GM23338 (cell line): ENCODE measurements at regions not wholly inside any gene's neighbourhood (a gene's known extent, or its start where the extent isn't known, plus 50 kb on each side); places are given as distances from the start of the nearest gene placed in this dataset.

Experiments
- ATAC-seq: fragments of 200-7000 bp; cut with Tn5 transposase; 3 replicates; pipeline ENCODE4 v1.9.1; 2020
- DNase-seq: peaks from one replicate; pipeline ENCODE4 v3.0.0-alpha.2; 2015; ENCODE audit warnings: low spot score
- H2AFZ ChIP-seq: fragments of 200-600 bp; sonication (generic); 2 replicates; pipeline ENCODE4 v1.8.0; 2016; ENCODE audit warnings: antibody characterized with exemption, mild to moderate bottlenecking, moderate library complexity
- H3F3A ChIP-seq: fragments of 200-600 bp; sonication (generic); replicated peaks from 2 replicates; pipeline ENCODE4 v1.8.0; 2017; ENCODE audit warnings: antibody characterized with exemption, mixed run types, low read depth
- H3K27ac ChIP-seq: fragments of 200-600 bp; sonication (generic); 2 replicates; pipeline ENCODE4 v1.6.1; 2016; ENCODE audit warnings: low read depth
- H3K27me3 ChIP-seq: fragments of 200-600 bp; sonication (generic); 2 replicates; pipeline ENCODE4 v1.8.0; 2016; ENCODE audit warnings: mild to moderate bottlenecking, mixed run types, moderate library complexity; ENCODE audit not compliant: insufficient read depth
- H3K36me3 ChIP-seq: fragments of 200-600 bp; sonication (generic); 2 replicates; pipeline ENCODE4 v1.8.0; 2016; ENCODE audit warnings: mild to moderate bottlenecking; ENCODE audit not compliant: insufficient read depth
- H3K4me1 ChIP-seq: fragments of 200-600 bp; sonication (generic); 2 replicates; pipeline ENCODE4 v1.8.0; 2016; ENCODE audit warnings: mild to moderate bottlenecking, moderate library complexity; ENCODE audit not compliant: insufficient read depth
- H3K4me2 ChIP-seq: fragments of 200-600 bp; sonication (generic); 2 replicates; pipeline ENCODE4 v1.7.1; 2017; ENCODE audit warnings: mixed run types
- H3K4me3 ChIP-seq: fragments of 200-600 bp; sonication (generic); 2 replicates; pipeline ENCODE4 v1.6.1; 2016; ENCODE audit warnings: mixed run types
- H3K79me2 ChIP-seq: fragments of 200-600 bp; sonication (generic); replicated peaks from 2 replicates; pipeline ENCODE4 v1.8.0; 2017; ENCODE audit warnings: mild to moderate bottlenecking; ENCODE audit not compliant: insufficient read depth
- H3K9me2 ChIP-seq: fragments of 200-600 bp; sonication (generic); 2 replicates; pipeline ENCODE4 v1.8.0; 2017; ENCODE audit not compliant: insufficient read depth
- H4K20me1 ChIP-seq: fragments of 200-600 bp; sonication (generic); replicated peaks from 2 replicates; pipeline ENCODE4 v1.8.0; 2017; ENCODE audit warnings: mild to moderate bottlenecking; ENCODE audit not compliant: insufficient read depth
- H3K27ac Mint-ChIP-seq: 2 replicates; pipeline ENCODE4 v1.8.0; 2020; ENCODE audit warnings: inconsistent platforms, mild to moderate bottlenecking, moderate library complexity, mixed read lengths
- H3K27me3 Mint-ChIP-seq: 3 replicates; pipeline ENCODE4 v1.8.0; 2022; ENCODE audit warnings: low read depth, mild to moderate bottlenecking, moderate library complexity, mixed read lengths, inconsistent platforms; ENCODE audit not compliant: insufficient read depth, poor library complexity
- H3K36me3 Mint-ChIP-seq: 3 replicates; pipeline ENCODE4 v1.8.0; 2021; ENCODE audit warnings: low read depth, mild to moderate bottlenecking, inconsistent platforms, moderate library complexity, mixed read lengths
- H3K4me1 Mint-ChIP-seq: 3 replicates; pipeline ENCODE4 v1.8.0; 2020; ENCODE audit warnings: mild to moderate bottlenecking, inconsistent platforms, mixed read lengths
- H3K4me3 Mint-ChIP-seq: 3 replicates; pipeline ENCODE4 v1.8.0; 2021; ENCODE audit warnings: moderate library complexity, mild to moderate bottlenecking, inconsistent platforms, mixed read lengths
- H3K9me3 Mint-ChIP-seq: 3 replicates; pipeline ENCODE4 v1.8.0; 2020; ENCODE audit warnings: moderate library complexity, mild to moderate bottlenecking, inconsistent platforms, mixed read lengths
- CREB1 ChIP-seq: fragments of 250-450 bp; sonication (Bioruptor Pico); IDR thresholded peaks from 2 replicates; pipeline ENCODE4 v1.5.0; 2020; ENCODE audit warnings: low read depth, mild to moderate bottlenecking, moderate library complexity
- CTCF ChIP-seq, 2 experiments: fragments of 200-600 bp in 1 of 2; sonication (generic) in 1 of 2; conservative IDR thresholded peaks; 2 replicates each; pipeline versions ENCODE4 v1.5.1 to v1.6.1; 2016 to 2017; ENCODE audit warnings: antibody characterized with exemption in 2 of 2, low read depth in 2 of 2, mild to moderate bottlenecking in 2 of 2, moderate library complexity in 1 of 2
- ETS1 ChIP-seq: IDR thresholded peaks from 2 replicates; pipeline ENCODE4 v1.6.1; 2016; ENCODE audit warnings: antibody characterized with exemption
- EZH2 ChIP-seq: fragments of 200-600 bp; sonication (generic); IDR thresholded peaks from one replicate; pipeline ENCODE4 v1.8.0; 2017; ENCODE audit warnings: antibody characterized with exemption, mild to moderate bottlenecking, low read depth; ENCODE audit not compliant: unreplicated experiment
- EZH2phosphoT487 ChIP-seq: fragments of 200-600 bp; sonication (generic); IDR thresholded peaks from one replicate; pipeline ENCODE4 v1.8.1; 2018; ENCODE audit warnings: antibody characterized with exemption; ENCODE audit not compliant: unreplicated experiment
- JUNB ChIP-seq: IDR thresholded peaks from one replicate; pipeline ENCODE4 v1.6.1; 2016; ENCODE audit warnings: antibody characterized with exemption; ENCODE audit not compliant: unreplicated experiment
- NANOG ChIP-seq: IDR thresholded peaks from 2 replicates; pipeline ENCODE4 v1.6.1; 2016; ENCODE audit warnings: antibody characterized with exemption, borderline replicate concordance
- POLR2AphosphoS5 ChIP-seq: IDR thresholded peaks from 2 replicates; pipeline ENCODE4 v1.6.1; 2016; ENCODE audit warnings: antibody characterized with exemption, low read depth
- REST ChIP-seq: IDR thresholded peaks from one replicate; pipeline ENCODE4 v1.6.1; 2018; ENCODE audit warnings: antibody characterized with exemption; ENCODE audit not compliant: unreplicated experiment
- STAT1 ChIP-seq: IDR thresholded peaks from one replicate; pipeline ENCODE4 v1.6.1; 2016; ENCODE audit warnings: antibody characterized with exemption; ENCODE audit not compliant: unreplicated experiment
- ZNF114 ChIP-seq: fragments of 250-450 bp; sonication (Bioruptor Pico); IDR thresholded peaks from 2 replicates; pipeline ENCODE4 v1.5.0; 2020; ENCODE audit warnings: mild to moderate bottlenecking, moderate library complexity
- ZNF331 ChIP-seq: fragments of 250-450 bp; sonication (Bioruptor Pico); IDR thresholded peaks from 2 replicates; pipeline ENCODE4 v1.5.0; 2020; ENCODE audit warnings: low read depth, mild to moderate bottlenecking, moderate library complexity

- H3K4me1 ChIP-seq = no peaks in the 10 kb centered on the region
- no peak overlapping the region for H3K4me2 ChIP-seq
- H3K4me3 ChIP-seq = no peak overlapping the region
- no peaks in the 10 kb centered on the region for H3K9me2 ChIP-seq
- H3K27me3 ChIP-seq = peaks cover 7% of the 10 kb centered on the region
- H3K79me2 ChIP-seq = no peaks in the 10 kb centered on the region
- no peak overlapping the region for H2AFZ ChIP-seq
- H3K4me1 Mint-ChIP-seq = no peaks in the 10 kb centered on the region
- no peaks in the 10 kb centered on the region; the same call in 1 of the 2 replicates for H4K20me1 ChIP-seq
- TF ChIP-seq STAT1 (no peak), ZNF331 (CRISPR knock-in tag) (no peak), ZNF114 (CRISPR knock-in tag) (no peak), CTCF (conservative IDR thresholded peaks at IDR 0.05; ENCODE audit: low read depth in 2 of 2) (no peak), JUNB (no peak), EZH2 (no peak), POLR2AphosphoS5 (no peak), CREB1 (CRISPR knock-in tag) (no peak), ETS1 (no peak)
- ATAC-seq (no peak), DNase-seq (no peak)
- H3K36me3 ChIP-seq = no peaks in the 10 kb centered on the region
- H3K27ac Mint-ChIP-seq = no peak overlapping the region
- no peaks in the 10 kb centered on the region for H3K36me3 Mint-ChIP-seq
- H3K4me3 Mint-ChIP-seq = no peak overlapping the region
- no peak overlapping the region for H3K27ac ChIP-seq
- H3F3A ChIP-seq = no peaks in the 10 kb centered on the region
- H3K9me3 Mint-ChIP-seq = no peaks in the 10 kb centered on the region
- H3K27me3 Mint-ChIP-seq = no peaks in the 10 kb centered on the region
These were observed 99.7 kb downstream of the KCNRG start for GRCh38 chr13:50114961-50115360.

- Histone ChIP-seq H3K27ac (no peak overlapping the region), H4K20me1 (peaks cover 4% of the 10 kb centered on the region), H3K4me3 (no peak overlapping the region), H3K79me2 (no peaks in the 10 kb centered on the region), H2AFZ (no peak overlapping the region), H3K4me2 (no peak overlapping the region), H3K4me1 (no peaks in the 10 kb centered on the region), H3K27me3 (peaks cover 14% of the 10 kb centered on the region), H3F3A (no peaks in the 10 kb centered on the region), H3K36me3 (no peaks in the 10 kb centered on the region), H3K9me2 (no peaks in the 10 kb centered on the region)
- peaks cover under 1% of the 10 kb centered on the region for H3K27me3 Mint-ChIP-seq
- no peaks in the 10 kb centered on the region for H3K9me3 Mint-ChIP-seq
- H3K36me3 Mint-ChIP-seq = no peaks in the 10 kb centered on the region
- H3K27ac Mint-ChIP-seq = no peak overlapping the region
- ATAC-seq (no peak), DNase-seq (no peak)
- H3K4me3 Mint-ChIP-seq = no peak overlapping the region
- H3K4me1 Mint-ChIP-seq = no peaks in the 10 kb centered on the region
- TF ChIP-seq POLR2AphosphoS5 (no peak), NANOG (no peak), REST (no peak), STAT1 (no peak), CTCF (conservative IDR thresholded peaks at IDR 0.05; ENCODE audit: low read depth in 2 of 2) (no peak), JUNB (no peak), ZNF114 (CRISPR knock-in tag) (no peak), ZNF331 (CRISPR knock-in tag) (no peak), ETS1 (no peak), EZH2phosphoT487 (no peak)
These were observed 100.5 kb downstream of the KCNRG start for GRCh38 chr13:50115695-50116094.
